Psoas muscle (tissue), 7 donors: ENCODE measurements at regions not wholly inside any gene's neighbourhood (a gene's known extent, or its start where the extent isn't known, plus 50 kb on each side); places are given as distances from the start of the nearest gene placed in this dataset.
A peak's percentile ranks its signal among the peaks of the same experiment; 100 is the strongest.

Experiments used
- ATAC-seq, 4 donors: fragments of 200-7000 bp; cut with Tn5 transposase; one replicate each; pipeline ENCODE4 v1.9.1; 2020; ENCODE audit warnings: moderate library complexity in 3 of 4, mild to moderate bottlenecking in 2 of 4
- DNase-seq, 2 donors: peaks; one replicate each; pipeline ENCODE4 v3.0.0-alpha.2; 2020
- H3K27ac ChIP-seq: fragments of 200-600 bp; one replicate; pipeline ENCODE4 v1.8.0; 2022
- H3K27me3 ChIP-seq, 3 donors: fragments of 200-600 bp in 1 of 3; one replicate each; pipeline versions ENCODE4 v1.6.1 to v1.8.0; 2013 to 2022; ENCODE audit warnings: low read length in 2 of 3, mild to moderate bottlenecking in 2 of 3, moderate library complexity in 1 of 3; ENCODE audit not compliant: insufficient read depth in 3 of 3
- H3K36me3 ChIP-seq, 2 donors: fragments of 200-600 bp in 1 of 2; one replicate each; pipeline versions ENCODE4 v1.6.1 to v1.8.0; 2013 to 2022; ENCODE audit warnings: low read depth in 1 of 2, mild to moderate bottlenecking in 1 of 2, moderate library complexity in 1 of 2; ENCODE audit not compliant: insufficient read depth in 1 of 2
- H3K4me1 ChIP-seq: fragments of 200-600 bp; one replicate; pipeline ENCODE4 v1.8.0; 2022
- H3K4me3 ChIP-seq: fragments of 200-600 bp; one replicate; pipeline ENCODE4 v1.8.0; 2022; ENCODE audit warnings: mild to moderate bottlenecking
- H3K9me3 ChIP-seq: fragments of 200-600 bp; one replicate; pipeline ENCODE4 v1.8.0; 2022
- WGBS, 3 donors: extraction: QIAGEN DNeasy Blood & Tissue Kit; methylation state at CpG; one replicate each; pipeline versions ENCODE4 v1.1.6 to v1.1.7; 2013; 5-methylcytosine and 5-hydroxymethylcytosine counted together
- intact Hi-C, 2 donors: fragments of 100-400 bp; cut with DNase I; formaldehyde crosslinking; loops; one replicate each; pipeline versions ENCODE4 v1.11.0 to v1.14.2; 2022
- TF ChIP-seq, protein P1 (sequence below): fragments of 200-600 bp; IDR thresholded peaks from one replicate; pipeline ENCODE4 v1.8.0; 2022; ENCODE audit warnings: antibody characterized with exemption
- donor health status: healthy with polysubstance abuse.
- donor health status: DM: no; HTN: no; CAD: no; lungs with moderate emphysema.
- donor health status: Bipolar disorder and iron deficiency.
- donor health status: healthy.
- donor health status: DM: yes; HTN: yes; CAD: no.
- donor health status: DM: no; HTN: no; CAD: no.
- donor health status: DM: yes; HTN: yes; CAD: no.

DNA sequence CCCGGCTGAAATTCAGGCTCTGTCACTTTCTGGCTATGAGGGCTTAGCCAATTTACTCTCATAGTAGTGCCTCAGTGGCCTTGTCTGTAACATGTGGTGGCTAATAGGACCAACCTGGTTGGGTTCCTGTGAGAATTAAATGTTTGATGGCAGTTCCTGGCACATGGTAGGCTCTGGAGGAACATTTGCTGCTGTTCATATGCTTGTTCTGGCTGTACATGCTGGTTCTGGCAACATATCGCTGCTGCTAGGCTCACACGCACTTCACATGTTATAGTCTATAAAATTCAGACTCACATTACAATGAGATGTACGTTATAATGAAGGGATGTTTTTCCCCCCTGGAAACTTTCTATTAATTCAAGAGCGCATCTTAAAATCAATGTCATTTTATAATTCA lies 417.7 kb upstream of the GYPC start:
- intact Hi-C loops = no loop called here
- WGBS, 3 donors = 71 to 83% (median 76%) methylated on average over 5 of the region's 5 CpGs
- ATAC-seq = no peak

GRCh38 chr2:126239320-126239955 lies 416.5 kb upstream of the GYPC start:
- 66 to 68% (median 66%) methylated on average over 5 of the region's 5 CpGs for WGBS, 3 donors

More for the DNA sequence above, 417.7 kb upstream of the GYPC start:
- no peak for DNase-seq
- Histone ChIP-seq H3K27ac (no peak overlapping the region), H3K4me3 (no peak overlapping the region), H3K36me3 (no peaks in the 10 kb centered on the region), H3K27me3 (no peaks in the 10 kb centered on the region), H3K9me3 (no peaks in the 10 kb centered on the region), H3K4me1 (no peaks in the 10 kb centered on the region)
- TF ChIP-seq, protein P1, sequence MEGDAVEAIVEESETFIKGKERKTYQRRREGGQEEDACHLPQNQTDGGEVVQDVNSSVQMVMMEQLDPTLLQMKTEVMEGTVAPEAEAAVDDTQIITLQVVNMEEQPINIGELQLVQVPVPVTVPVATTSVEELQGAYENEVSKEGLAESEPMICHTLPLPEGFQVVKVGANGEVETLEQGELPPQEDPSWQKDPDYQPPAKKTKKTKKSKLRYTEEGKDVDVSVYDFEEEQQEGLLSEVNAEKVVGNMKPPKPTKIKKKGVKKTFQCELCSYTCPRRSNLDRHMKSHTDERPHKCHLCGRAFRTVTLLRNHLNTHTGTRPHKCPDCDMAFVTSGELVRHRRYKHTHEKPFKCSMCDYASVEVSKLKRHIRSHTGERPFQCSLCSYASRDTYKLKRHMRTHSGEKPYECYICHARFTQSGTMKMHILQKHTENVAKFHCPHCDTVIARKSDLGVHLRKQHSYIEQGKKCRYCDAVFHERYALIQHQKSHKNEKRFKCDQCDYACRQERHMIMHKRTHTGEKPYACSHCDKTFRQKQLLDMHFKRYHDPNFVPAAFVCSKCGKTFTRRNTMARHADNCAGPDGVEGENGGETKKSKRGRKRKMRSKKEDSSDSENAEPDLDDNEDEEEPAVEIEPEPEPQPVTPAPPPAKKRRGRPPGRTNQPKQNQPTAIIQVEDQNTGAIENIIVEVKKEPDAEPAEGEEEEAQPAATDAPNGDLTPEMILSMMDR = no peak

GRCh38 chr2:126241001-126241400 lies 415.0 kb upstream of the GYPC start:
- no peak for DNase-seq
- intact Hi-C loops = no loop called here
- no peaks in the 10 kb centered on the region for H3K4me1 ChIP-seq
- TF ChIP-seq, protein P1 = no peak
- no peak for ATAC-seq
- no peak overlapping the region for H3K4me3 ChIP-seq
- H3K27me3 ChIP-seq = no peaks in the 10 kb centered on the region
- no peak overlapping the region for H3K27ac ChIP-seq
- 56 to 58% (median 57%) methylated on average over 2 of the region's 2 CpGs for WGBS, 3 donors
- H3K9me3 ChIP-seq = no peaks in the 10 kb centered on the region
- no peaks in the 10 kb centered on the region for H3K36me3 ChIP-seq

More at GRCh38 chr2:126239320-126239955, 416.5 kb upstream of the GYPC start:
- H3K27ac ChIP-seq = no peak overlapping the region
- TF ChIP-seq, protein P1 = no peak
- ATAC-seq (no peak), DNase-seq (no peak)
- intact Hi-C loops = no loop called here
- no peaks in the 10 kb centered on the region for H3K36me3 ChIP-seq
- H3K27me3 ChIP-seq = no peaks in the 10 kb centered on the region
- no peaks in the 10 kb centered on the region for H3K4me1 ChIP-seq
- H3K9me3 ChIP-seq = no peaks in the 10 kb centered on the region
- H3K4me3 ChIP-seq = no peak overlapping the region

DNA sequence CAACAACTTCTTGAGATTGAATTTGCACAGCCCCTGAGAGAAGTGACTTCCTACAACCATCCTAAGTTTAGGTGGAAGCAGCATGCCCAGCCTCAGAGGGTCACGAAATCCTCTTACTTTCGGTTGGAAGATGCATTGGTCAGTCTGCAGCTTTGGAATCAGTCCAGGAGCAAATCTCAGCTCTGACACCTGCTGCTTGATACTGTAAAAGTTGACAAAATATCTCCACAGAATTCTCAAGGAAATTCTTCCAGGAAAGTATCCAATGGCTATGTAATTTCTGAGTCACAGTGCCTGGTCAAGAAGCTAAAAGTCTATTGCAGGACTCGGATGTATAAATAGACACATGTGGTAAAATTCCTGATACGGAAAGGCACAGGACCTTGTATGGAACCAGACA lies 414.5 kb upstream of the GYPC start:
- Histone ChIP-seq H3K27ac (no peak overlapping the region), H3K9me3 (no peaks in the 10 kb centered on the region), H3K4me3 (no peak overlapping the region), H3K27me3 (no peaks in the 10 kb centered on the region), H3K36me3 (no peaks in the 10 kb centered on the region), H3K4me1 (no peaks in the 10 kb centered on the region)
- intact Hi-C loops = no loop called here
- TF ChIP-seq, protein P1 = no peak
- WGBS, 3 donors = 40 to 45% (median 42%) methylated on average over 4 of the region's 4 CpGs
- DNase-seq (no peak), ATAC-seq (no peak)

DNA sequence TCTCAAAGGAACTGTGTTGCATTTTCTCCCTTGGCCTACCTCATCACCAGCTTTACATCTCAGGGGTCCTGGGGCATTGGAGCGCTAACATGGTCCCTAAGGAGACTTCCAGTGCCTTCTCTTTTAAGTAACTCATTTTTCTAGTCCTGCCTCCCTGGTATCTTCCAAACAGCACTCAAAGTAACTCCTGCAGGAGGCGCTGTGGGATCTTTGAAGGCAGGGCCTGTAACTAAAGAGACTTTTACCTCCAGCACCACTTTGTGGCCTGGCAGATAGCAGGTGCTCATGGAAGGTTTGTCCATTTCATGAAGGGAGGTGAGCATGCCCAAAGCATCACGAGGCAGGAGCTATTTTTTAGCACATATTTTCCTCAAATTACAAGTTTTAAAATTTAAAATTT lies 411.0 kb upstream of the GYPC start:
- H3K27ac ChIP-seq = no peak overlapping the region
- 44 to 51% (median 49%) methylated on average over 3 of the region's 3 CpGs for WGBS, 3 donors
- no peaks in the 10 kb centered on the region for H3K27me3 ChIP-seq
- no peak overlapping the region for H3K4me3 ChIP-seq
- H3K9me3 ChIP-seq = no peaks in the 10 kb centered on the region
- ATAC-seq (no peak), DNase-seq (peak in 1 of 2 donors; percentile 19)
- no peaks in the 10 kb centered on the region for H3K4me1 ChIP-seq
- no peaks in the 10 kb centered on the region for H3K36me3 ChIP-seq
- intact Hi-C loops = loop anchor here in 1 of 2 donors (5.0 kb wide), 1 partner anchor 532 kb away; no protein-coding TSS in a partner anchor
- TF ChIP-seq, protein P1 = peak; percentile 31
